Endothelial cell (in vitro differentiated cells): ENCODE measurements at regions not wholly inside any gene's neighbourhood (a gene's known extent, or its start where the extent isn't known, plus 50 kb on each side); places are given as distances from the start of the nearest gene placed in this dataset.

Experiments
- DNase-seq: peaks from one replicate; pipeline ENCODE4 v3.0.0; 2021; ENCODE audit warnings: low spot score
- H3K27ac Mint-ChIP-seq: one replicate; pipeline ENCODE4 v1.8.0; 2021; ENCODE audit warnings: mixed read lengths, inconsistent platforms; ENCODE audit not compliant: unreplicated experiment
- H3K27me3 Mint-ChIP-seq: one replicate; pipeline ENCODE4 v1.8.0; 2021; ENCODE audit warnings: mild to moderate bottlenecking, moderate library complexity, mixed read lengths, inconsistent platforms; ENCODE audit not compliant: unreplicated experiment
- H3K36me3 Mint-ChIP-seq: one replicate; pipeline ENCODE4 v1.8.0; 2021; ENCODE audit warnings: mild to moderate bottlenecking, low read depth, mixed read lengths, inconsistent platforms; ENCODE audit not compliant: unreplicated experiment
- H3K4me1 Mint-ChIP-seq: one replicate; pipeline ENCODE4 v1.8.0; 2021; ENCODE audit warnings: mild to moderate bottlenecking, mixed read lengths, inconsistent platforms; ENCODE audit not compliant: unreplicated experiment
- H3K4me3 Mint-ChIP-seq: one replicate; pipeline ENCODE4 v1.8.0; 2021; ENCODE audit warnings: mild to moderate bottlenecking, mixed read lengths, inconsistent platforms; ENCODE audit not compliant: unreplicated experiment
- H3K9me3 Mint-ChIP-seq: one replicate; pipeline ENCODE4 v1.8.0; 2021; ENCODE audit warnings: mixed read lengths, inconsistent platforms; ENCODE audit not compliant: unreplicated experiment
- CTCF ChIP-seq: fragments of 200-600 bp; sonication (generic); IDR thresholded peaks from one replicate; pipeline ENCODE4 v1.5.0; 2021; ENCODE audit warnings: antibody characterized with exemption; ENCODE audit not compliant: unreplicated experiment

- no peaks in the 10 kb centered on the region for H3K4me1 Mint-ChIP-seq
- DNase-seq = no peak
- TF ChIP-seq CTCF = no peak
- no peak overlapping the region for H3K4me3 Mint-ChIP-seq
- H3K27me3 Mint-ChIP-seq = peaks cover 3% of the 10 kb centered on the region
- H3K27ac Mint-ChIP-seq = no peak overlapping the region
- no peaks in the 10 kb centered on the region for H3K36me3 Mint-ChIP-seq
- no peaks in the 10 kb centered on the region for H3K9me3 Mint-ChIP-seq
Observed at GRCh38 chr15:56786966-56787365, 53.7 kb upstream of the ZNF280D start.

- Mint-ChIP-seq H3K27me3 (peaks cover 3% of the 10 kb centered on the region), H3K4me3 (no peak overlapping the region), H3K36me3 (peaks cover 8% of the 10 kb centered on the region), H3K9me3 (no peaks in the 10 kb centered on the region), H3K4me1 (no peaks in the 10 kb centered on the region), H3K27ac (no peak overlapping the region)
- TF ChIP-seq CTCF = no peak
- no peak for DNase-seq
Observed at GRCh38 chr15:56783857-56784661, 50.8 kb upstream of the ZNF280D start.

GRCh38 chr15:56783156-56783856 lies 50.0 kb upstream of the ZNF280D start:
- H3K4me1 Mint-ChIP-seq = no peaks in the 10 kb centered on the region
- TF ChIP-seq CTCF = no peak
- H3K27ac Mint-ChIP-seq = no peak overlapping the region
- H3K27me3 Mint-ChIP-seq = no peaks in the 10 kb centered on the region
- H3K9me3 Mint-ChIP-seq = no peaks in the 10 kb centered on the region
- H3K4me3 Mint-ChIP-seq = no peak overlapping the region
- DNase-seq = no peak
- H3K36me3 Mint-ChIP-seq = peaks cover 8% of the 10 kb centered on the region
